ENCODE measurements at regions not wholly inside any gene's neighbourhood (a gene's known extent, or its start where the extent isn't known, plus 50 kb on each side); places are given as distances from the start of the nearest gene placed in this dataset.
"Not testable (repeated sequence)": the region's sequence is repeated elsewhere in the genome, so short reads cannot be mapped to it uniquely, and the experiment has no call there.

GRCh38 chr17:13659051-13659450 is 57.3 kb upstream of the HS3ST3A1 start:
- not testable (repeated sequence) for DNase-seq (ENCODE audit: low spot score)

- DNase-seq (ENCODE audit: low spot score), result no peak
Measured at GRCh38 chr17:13665872-13666635, 64.3 kb upstream of the HS3ST3A1 start.

- no peak for DNase-seq (ENCODE audit: low spot score)
Measured at GRCh38 chr17:13671341-13671740, 69.6 kb upstream of the HS3ST3A1 start.

- DNase-seq (ENCODE audit: low spot score), result no peak
Measured at GRCh38 chr17:13671771-13672170, 70.0 kb upstream of the HS3ST3A1 start.

DNA sequence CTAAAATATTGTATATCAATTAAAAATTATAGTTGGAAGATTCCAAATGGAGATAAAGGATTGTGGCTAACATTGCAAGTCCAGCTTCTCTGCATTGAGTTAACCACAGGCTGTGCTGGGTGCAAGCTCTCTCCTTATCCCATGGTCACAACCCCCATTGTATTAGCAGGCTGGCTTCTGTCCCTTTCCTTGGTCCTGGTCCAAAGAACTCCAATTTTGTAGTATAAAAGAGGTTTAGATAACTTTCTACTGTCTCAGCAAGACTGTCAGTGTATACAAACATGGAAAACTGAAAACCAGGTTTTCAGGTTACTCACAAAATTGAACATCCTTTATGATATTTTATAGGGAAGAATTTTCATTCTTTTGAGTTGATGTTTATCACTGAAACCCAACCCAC is 76.6 kb upstream of the HS3ST3A1 start:
- no peak for DNase-seq (ENCODE audit: low spot score)

DNA sequence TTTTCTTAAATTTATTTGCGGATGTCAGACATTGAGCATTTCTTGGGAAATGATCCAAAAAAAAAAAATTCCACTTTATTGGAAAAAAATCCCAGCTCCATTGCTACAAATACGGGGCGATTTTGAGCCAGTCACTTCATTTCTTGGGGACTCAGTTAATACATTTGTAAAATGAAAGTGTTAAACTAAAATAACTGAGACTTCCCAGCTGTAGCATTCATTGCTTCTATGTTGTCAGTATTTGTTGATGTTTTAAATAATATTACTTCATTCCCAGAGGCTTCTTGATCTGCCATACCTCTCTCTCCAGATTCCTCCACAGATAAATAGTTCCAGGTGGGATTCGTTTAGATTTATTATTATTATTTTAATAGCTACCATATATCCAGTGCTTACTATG is 77.1 kb upstream of the HS3ST3A1 start:
- no peak for DNase-seq (ENCODE audit: low spot score)

DNA sequence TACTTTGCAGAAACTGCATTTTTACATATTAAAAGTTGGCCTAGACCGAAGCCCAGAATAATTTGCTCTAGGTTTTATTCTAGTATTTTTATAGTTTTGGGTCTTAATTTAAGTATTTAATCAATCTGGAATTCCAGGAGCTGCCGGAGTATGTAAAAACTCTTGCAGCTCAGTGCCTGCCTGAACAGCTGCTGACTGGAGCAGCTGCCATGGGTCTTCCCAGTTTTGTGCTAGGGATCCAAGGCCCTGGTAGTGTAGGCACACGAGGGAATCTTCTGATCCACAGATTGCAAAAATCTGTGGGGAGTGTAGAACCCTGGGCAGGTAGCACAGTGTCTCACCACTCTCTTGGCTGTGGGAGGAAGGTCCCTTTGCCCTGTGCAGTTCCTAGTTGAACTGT is 87.0 kb upstream of the HS3ST3A1 start:
- no peak for DNase-seq (ENCODE audit: low spot score)

GRCh38 chr17:13690806-13691205 is 89.1 kb upstream of the HS3ST3A1 start:
- no peak for DNase-seq (ENCODE audit: low spot score)

- no peak for DNase-seq (ENCODE audit: low spot score)
Measured at GRCh38 chr17:13694934-13695333, 93.2 kb upstream of the HS3ST3A1 start.

DNA sequence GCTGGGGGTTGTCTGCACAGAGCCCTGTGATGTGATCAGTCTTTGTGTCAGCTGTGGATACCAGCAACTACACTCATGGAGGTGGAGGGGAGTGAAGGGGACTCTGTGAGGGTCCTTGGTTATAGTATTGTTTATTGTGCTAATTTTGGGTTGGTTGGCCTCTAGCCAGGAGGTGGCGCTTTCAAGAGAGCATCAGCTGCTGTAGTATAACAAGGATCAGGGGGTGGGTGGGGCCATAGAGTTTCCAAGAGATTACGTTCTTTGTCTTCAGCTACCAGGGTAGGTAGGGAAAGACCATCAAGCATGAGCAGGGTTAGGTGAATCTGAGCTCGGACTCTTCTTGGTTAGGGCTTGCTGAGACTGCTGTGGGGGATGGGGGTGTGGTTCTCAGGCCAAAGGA is 97.1 kb upstream of the HS3ST3A1 start:
- no peak for DNase-seq (ENCODE audit: low spot score)

- DNase-seq (ENCODE audit: low spot score), result no peak
Measured at GRCh38 chr17:13699261-13699660, 97.5 kb upstream of the HS3ST3A1 start.

DNA sequence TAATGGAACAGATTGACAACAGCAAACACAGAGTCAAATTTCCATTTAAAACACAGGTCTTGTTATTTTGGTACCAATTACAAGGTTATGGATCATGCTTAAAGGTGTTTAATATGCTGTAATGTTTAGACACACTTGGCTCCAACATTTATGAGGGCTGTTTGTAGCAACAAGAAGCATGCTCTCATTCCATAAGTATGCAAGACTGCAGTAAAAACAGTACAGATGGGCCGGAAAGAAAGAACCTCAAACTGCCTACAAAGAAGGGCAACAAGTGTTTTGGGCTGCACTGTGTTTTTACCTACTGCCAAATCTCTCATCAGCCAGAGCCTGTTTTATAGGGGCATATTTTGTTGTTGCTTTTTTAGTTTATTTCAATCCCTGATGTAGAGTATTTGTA is 100.5 kb upstream of the HS3ST3A1 start:
- DNase-seq (ENCODE audit: low spot score), result no peak

DNA sequence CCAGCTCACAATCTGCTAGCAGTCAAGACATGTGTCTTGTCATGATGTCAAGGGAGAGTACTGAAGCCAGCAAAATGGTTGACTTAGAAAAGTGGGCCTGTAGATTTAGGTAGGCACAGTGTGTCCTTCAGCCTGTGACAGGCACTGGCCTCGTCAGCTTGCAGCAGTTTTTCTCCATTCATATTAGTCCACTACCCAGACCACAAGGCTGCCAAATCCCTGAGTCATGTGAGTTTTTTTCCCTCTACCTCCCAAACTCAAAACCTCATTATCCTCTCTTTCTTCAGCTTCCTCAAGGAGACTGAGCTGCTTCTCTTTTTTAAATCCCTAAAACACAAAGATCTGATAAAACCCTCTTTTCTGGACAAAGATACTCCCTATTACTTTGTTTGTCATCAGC is 102.6 kb upstream of the HS3ST3A1 start:
- DNase-seq (ENCODE audit: low spot score), result no peak

DNA sequence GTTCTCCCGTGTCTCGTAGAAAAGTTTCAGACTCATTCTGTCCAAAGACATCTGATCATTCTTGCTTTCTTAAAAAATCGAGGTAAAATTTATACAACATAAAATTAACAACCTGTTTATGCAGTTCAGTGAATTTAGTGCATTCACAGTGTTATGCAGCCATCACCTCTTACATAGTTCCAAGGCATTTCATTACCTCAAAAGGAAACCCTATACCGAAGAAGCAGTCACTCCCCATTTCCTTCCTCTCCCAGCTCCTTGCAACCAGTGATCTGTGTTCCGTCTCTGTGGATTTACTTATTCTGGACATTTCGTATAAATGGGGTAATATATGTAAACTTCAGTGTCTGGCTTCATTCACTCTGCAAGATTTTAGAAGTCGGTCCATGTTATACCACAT is 103.5 kb upstream of the HS3ST3A1 start:
- DNase-seq (ENCODE audit: low spot score), result no peak

- DNase-seq (ENCODE audit: low spot score), result no peak
Measured at GRCh38 chr17:13721705-13722104, 120.0 kb upstream of the HS3ST3A1 start.

DNA sequence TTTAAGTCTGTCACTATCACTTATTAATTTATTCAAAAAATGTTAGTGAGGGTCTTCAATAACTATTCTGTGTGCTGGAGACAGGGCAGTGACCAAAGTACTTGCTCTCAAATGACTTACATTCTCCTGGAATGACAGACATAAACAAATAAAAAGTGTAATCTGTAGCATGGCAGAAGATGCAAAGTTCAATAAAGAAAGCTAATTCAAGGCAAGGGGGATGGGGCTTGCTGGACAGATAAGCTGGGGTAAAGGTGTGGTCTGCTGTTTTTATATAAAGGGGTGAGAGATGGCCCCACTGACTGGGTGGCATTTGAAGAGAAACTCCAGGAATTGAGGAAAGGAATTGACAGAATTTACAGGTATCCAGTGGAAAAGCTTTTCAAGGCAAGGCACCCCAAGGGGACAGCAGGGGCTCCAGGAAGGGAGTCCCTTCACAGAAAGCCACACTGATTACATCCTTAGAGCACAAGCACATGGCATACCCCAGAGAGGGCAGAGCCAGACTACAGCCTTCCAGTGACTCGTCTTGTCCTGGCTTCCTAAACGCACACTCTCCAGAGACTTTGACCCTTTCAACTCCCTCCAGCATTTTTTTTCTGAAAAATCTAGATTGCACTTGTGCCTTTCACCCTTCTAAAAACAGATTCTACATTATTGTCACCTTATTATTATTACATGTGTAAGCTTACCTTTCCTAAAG is 123.7 kb upstream of the HS3ST3A1 start:
- no peak for DNase-seq (ENCODE audit: low spot score)

GRCh38 chr17:13727441-13728171 is 125.9 kb upstream of the HS3ST3A1 start:
- no peak for DNase-seq (ENCODE audit: low spot score)

- no peak for DNase-seq (ENCODE audit: low spot score)
Measured at GRCh38 chr17:13728781-13729180, 127.1 kb upstream of the HS3ST3A1 start.

DNA sequence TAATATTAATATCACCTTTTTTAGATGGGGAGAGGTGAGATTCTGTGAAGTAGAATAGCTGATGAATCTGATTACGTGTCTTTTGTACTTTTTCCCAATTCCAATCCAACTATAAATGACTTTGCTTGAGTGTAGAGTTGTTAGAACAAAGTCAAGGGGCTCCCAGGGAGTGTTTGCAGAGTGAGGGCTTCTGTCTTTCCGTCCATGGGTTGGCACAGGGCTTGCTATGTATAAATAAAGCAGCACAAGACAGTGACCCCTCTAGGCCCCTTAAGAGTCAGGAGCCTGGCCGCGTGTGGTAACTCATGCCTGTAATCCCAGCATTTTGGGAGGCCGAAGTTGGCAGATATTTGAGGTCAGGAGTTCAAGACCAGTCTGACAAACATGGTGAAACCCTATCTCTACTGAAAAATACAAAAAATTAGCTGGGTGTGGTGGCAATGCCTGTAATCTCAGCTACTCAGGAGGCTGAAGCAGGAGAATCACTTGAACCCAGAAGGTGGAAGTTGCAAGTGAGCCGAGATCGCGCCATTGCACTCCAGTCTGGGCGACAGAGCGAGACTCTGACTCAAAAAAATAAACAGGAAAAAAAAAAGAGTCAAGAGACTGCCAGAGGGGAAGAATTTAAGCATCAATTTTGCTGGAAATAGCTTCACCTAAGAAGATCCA is 127.9 kb upstream of the HS3ST3A1 start:
- no peak for DNase-seq (ENCODE audit: low spot score)

GRCh38 chr17:13734880-13735279 is 133.2 kb upstream of the HS3ST3A1 start:
- no peak for DNase-seq (ENCODE audit: low spot score)

DNA sequence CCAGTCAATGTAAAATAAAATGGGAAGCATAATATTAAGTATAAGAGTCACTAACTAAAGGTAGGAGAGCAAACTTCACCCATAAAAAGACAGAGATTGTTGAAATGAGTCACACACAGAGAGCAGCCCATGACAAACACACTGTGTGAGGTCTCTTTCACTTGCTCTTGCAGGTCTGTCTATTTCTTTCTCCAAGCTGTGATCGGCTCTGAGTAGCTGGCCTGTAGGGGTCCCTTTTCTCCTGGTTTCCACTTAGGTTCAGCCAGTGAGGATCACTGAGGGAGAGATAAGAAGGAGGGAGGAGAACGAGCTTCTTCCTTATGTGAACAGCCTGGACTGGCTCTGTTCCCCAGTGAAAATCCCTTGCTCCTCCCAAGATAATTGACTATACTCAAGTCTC is 133.7 kb upstream of the HS3ST3A1 start:
- no peak for DNase-seq (ENCODE audit: low spot score)

DNA sequence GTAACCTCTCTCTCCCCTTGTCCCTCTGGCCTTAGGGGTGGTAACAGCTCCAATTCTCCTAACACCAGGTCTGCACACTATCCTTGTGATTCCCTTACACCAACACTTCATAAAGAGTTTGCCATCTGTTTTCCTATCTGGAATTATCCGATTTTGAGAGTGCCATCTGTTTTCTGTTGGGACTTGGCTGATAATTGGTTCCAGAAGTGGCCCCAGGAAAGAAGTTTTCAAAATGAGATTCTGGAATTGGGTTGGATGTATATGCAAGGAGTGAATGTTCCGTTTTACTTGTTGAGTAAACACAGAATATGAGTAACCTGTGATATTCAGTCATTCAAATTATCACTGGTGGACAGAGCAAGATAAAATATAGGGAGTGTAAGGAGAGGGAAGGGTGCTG is 134.1 kb upstream of the HS3ST3A1 start:
- no peak for DNase-seq (ENCODE audit: low spot score)
